NCI-H187 (cell line): ENCODE measurements at regions not wholly inside any gene's neighbourhood (a gene's known extent, or its start where the extent isn't known, plus 50 kb on each side); places are given as distances from the start of the nearest gene placed in this dataset.

ENCODE experiments used
- DNase-seq, 2 experiments: peaks; one replicate each; lab custom pipeline; 2025; lab: John Stamatoyannopoulos, UW

GRCh38 chr12:92582475-92582874, 120.3 kb upstream of the PLEKHG7 start:
- DNase-seq: peak in 1 of 2 experiments; percentile 54

DNA sequence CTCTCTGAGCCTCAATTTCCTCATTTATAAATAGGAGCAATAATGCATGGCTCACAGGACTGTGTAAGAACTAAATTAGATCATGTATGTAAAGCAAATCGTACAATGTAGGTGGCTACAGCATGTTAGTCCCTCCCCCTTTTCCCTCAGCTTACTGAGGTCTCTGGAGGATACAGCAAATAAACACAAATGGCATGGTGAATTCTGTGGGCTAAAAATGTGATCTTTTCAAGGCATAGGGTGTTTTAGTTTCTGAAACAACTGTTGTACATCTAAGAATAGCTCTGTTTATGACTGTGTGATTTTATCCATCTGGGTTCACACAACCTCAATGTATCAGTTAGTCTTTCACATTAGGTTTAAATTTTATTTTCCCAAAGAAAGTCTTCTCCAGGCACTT, 121.2 kb upstream of the PLEKHG7 start:
- DNase-seq: no peak

- DNase-seq: no peak
Observed at GRCh38 chr12:92574911-92575570, 127.7 kb upstream of the PLEKHG7 start.

GRCh38 chr12:92574051-92574783, 128.6 kb upstream of the PLEKHG7 start:
- DNase-seq: no peak

GRCh38 chr12:92573104-92573503, 129.7 kb upstream of the PLEKHG7 start:
- DNase-seq: no peak

GRCh38 chr12:92571844-92572543, 130.8 kb upstream of the PLEKHG7 start:
- no peak for DNase-seq

GRCh38 chr12:92571169-92571568, 131.6 kb upstream of the PLEKHG7 start:
- DNase-seq: no peak

DNA sequence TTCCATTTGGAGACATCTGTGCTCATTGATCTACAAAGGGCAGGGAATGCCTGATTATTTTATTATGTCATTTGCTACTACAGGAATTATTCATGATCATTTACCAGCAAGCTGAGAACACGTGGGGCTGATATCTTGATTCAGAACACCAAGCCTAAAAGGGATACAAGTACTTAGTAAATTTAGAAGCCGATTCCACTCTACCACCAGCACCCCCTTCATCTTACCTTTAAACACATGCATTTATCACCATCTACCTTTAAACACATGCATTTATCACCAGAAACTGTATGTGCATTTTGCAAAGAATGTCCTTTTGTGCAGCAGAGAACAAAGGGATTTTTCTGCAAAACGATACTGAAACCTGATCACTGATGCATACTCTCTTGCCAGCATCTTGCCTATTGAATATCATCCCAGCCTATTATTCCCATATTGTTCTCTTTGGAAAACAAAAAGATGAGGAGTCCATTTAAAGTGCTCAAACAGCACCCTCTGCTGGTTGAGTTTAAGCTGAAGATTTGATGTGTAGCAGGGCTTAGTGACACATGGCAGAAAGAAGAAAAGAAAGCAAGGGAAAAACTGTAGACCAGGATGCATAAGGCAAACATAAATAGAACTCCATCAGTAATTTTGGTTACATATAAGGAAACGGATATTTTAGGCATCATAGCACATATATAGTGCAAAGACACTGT, 132.6 kb upstream of the PLEKHG7 start:
- DNase-seq: peak; percentile 72 to 85

DNA sequence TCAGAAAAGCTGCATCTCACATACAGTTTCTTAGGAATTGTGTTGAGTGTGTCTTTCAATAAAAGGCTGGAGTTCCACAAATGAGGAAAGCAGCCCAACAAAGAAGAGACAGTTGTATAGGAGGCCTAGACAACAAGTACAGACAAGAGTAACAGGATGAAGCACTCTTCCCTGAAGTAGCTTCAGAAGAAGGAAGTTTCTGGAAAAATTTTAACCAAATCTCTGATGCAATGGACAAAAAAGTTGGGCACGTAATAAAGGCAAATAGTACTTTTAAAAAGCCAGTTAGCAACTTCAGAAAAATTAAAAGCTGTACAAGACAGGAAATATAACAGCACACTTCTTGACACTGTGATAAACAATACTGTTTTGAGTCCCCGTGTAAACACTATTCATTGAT, 134.1 kb upstream of the PLEKHG7 start:
- DNase-seq: no peak

- no peak for DNase-seq
Observed at GRCh38 chr12:92566448-92567019, 136.3 kb upstream of the PLEKHG7 start.

GRCh38 chr12:92563819-92564218, 139.0 kb upstream of the PLEKHG7 start:
- no peak for DNase-seq

GRCh38 chr12:92562063-92562734, 140.6 kb upstream of the PLEKHG7 start:
- no peak for DNase-seq

DNA sequence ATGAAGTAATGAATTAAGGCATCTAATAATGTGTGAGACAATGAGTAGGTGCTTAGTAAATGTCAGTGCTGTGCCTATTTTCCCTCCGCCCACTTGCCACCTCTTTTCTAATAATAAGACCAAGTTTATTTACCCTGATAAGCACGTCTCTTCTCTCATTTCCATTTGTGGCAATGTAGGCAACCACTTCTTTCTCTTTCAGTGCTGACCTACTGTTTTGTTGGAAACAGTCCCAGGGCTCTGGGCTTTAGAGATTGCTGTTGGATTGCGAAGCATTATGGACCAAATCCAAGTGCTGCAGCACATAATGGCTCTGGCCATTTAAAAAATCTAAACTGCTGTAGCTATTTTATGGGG, 141.3 kb upstream of the PLEKHG7 start:
- DNase-seq: no peak

DNA sequence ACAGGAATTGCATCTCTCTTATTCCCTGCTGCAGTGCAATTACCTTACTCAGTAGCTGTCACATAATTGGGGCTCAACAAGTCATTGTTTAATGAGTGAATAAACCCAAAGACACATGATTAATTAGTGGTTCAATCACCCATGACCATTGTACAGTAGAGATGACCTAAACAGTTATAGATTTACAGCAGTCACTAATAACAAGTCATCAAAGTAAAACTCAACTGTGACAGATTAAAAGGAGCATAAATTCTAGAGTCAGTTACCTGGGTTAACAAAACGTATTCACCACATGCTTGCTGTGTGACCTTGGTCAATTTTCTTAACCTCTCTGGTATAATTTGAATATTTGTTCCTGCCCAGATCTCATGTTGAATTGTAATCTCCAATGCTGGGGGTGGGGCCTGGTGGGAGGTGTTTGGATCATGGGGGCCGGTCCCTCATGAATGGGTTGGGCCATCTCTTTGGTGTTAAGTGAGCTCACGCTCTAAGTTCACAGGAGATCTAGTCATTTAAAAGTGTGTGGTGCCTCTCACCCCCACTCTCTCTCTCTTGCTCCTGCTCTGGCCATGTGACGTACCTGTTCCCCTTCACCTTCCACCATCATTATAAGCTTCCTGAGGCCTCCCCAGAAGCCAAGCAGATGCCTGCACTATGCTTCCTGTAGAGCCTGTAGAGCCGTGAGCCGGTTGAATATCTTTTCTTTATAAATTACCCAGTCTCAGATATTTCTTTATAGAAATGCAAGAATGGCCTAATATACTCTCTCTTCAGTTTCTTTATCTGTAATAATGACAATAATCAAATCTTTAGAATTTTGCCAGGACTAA, 141.9 kb upstream of the PLEKHG7 start:
- DNase-seq: no peak

DNA sequence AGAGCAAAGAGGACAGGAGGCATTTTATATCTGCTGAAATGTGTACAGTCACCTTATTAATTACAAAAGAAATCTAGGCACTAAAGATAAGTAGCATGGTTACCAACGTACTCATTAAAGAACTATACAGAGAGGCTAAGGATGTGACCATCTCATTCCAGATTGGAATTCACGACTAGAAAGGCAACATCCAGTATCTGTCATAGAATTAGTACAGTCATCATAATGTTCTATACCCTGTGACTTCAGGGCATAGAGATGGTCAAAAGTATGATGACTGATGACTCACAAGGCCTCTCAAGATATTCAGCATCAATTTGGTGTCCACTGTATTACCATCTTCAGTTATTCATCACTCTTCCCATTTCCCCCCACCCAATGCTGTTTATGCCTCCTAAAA, 144.0 kb upstream of the PLEKHG7 start:
- DNase-seq: no peak

DNA sequence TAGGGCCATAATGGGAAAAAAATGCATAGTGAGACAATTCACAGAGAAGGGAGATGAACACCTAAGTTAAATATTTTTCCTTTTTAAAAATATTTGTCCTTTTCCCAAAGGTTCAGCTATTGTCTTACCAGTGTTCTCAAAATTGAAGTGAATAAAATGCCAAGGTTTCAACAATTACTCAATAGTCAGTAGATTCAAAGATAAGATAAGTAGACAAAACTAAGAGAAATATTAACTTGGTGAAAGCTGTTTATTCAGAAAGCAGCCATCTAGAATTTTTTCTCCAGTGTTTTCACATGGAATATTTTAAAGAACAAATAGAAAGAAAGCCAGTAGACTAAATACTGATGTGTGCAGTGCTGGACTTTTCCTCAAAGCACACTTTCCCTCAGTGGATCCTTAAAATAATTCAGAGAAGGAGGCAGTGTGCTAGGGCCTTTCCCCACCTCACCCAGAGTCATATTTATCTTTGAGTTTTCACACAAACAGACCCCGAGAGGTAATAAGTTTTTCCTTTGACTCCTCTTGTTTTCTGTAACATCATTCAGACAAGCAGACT, 144.5 kb upstream of the PLEKHG7 start:
- no peak for DNase-seq

GRCh38 chr12:92557422-92557724, 145.4 kb upstream of the PLEKHG7 start:
- DNase-seq: no peak

GRCh38 chr12:92556637-92557421, 146.0 kb upstream of the PLEKHG7 start:
- no peak for DNase-seq

DNA sequence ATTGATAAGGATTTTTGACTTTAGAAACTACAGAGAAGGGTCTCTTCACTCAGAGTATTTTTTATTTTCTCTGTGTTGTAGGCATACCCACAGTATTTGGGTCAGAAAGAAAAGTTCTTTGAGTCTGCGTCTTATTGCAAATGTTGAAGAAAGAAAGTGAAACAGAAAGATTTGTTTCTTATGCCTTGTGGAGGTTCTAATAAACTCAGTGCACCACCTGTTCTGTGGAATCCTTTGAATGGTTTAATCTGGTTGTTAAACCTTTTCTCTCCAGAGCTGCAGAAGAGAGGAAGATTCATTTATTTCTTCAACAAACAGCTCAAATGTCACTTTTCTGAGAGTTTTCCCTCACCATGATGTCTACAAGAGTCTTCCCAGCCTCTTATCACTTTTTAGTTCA, 146.6 kb upstream of the PLEKHG7 start:
- DNase-seq: no peak
